OCI-LY7 (cell line): ENCODE measurements at regions not wholly inside any gene's neighbourhood (a gene's known extent, or its start where the extent isn't known, plus 50 kb on each side); places are given as distances from the start of the nearest gene placed in this dataset.

ENCODE experiments used
- BruUV-seq: library from RNA; stranded (reverse); fragments of 400-500 nt; replicated peaks from 2 replicates; lab custom pipeline; 2021; lab: Mats Ljungman, UMichigan
- CTCF ChIA-PET: fragments of 300-600 bp; sonication (Branson Sonifier 250); formaldehyde crosslinking; loops from one replicate; lab custom pipeline; 2022; ENCODE audit warnings: antibody characterized with exemption; ENCODE audit not compliant: unreplicated experiment; lab: Charles Lee
- POLR2A ChIA-PET: fragments of 300-600 bp; sonication (Branson Sonifier 250); formaldehyde crosslinking; loops from one replicate; lab custom pipeline; 2022; ENCODE audit warnings: antibody characterized with exemption; lab: Charles Lee
- DNase-seq: peaks from one replicate; pipeline ENCODE4 v3.0.0-alpha.2; 2015; ENCODE audit warnings: low spot score
- H2AFZ ChIP-seq: fragments of 200-600 bp; sonication (generic), shearing (Covaris generic); 2 replicates; pipeline ENCODE4 v1.6.1; 2014; ENCODE audit warnings: mild to moderate bottlenecking, antibody characterized with exemption, low read length, moderate library complexity
- H3K27ac ChIP-seq: fragments of 200-600 bp; sonication (generic); 2 replicates; pipeline ENCODE4 v1.5.1; 2014; ENCODE audit warnings: mixed run types, low read depth, mild to moderate bottlenecking, moderate library complexity, low read length, inconsistent platforms; ENCODE audit not compliant: poor library complexity, severe bottlenecking
- H3K36me3 ChIP-seq: fragments of 200-600 bp; sonication (generic); 2 replicates; pipeline ENCODE4 v1.6.1; 2014; ENCODE audit warnings: mild to moderate bottlenecking, antibody characterized with exemption, low read length, moderate library complexity, mixed read lengths; ENCODE audit not compliant: insufficient read depth
- H3K4me1 ChIP-seq: fragments of 200-600 bp; sonication (generic); 2 replicates; pipeline ENCODE4 v1.5.1; 2014; ENCODE audit warnings: mild to moderate bottlenecking, low read length; ENCODE audit not compliant: insufficient read depth, poor library complexity, severe bottlenecking
- H3K4me2 ChIP-seq: fragments of 200-600 bp; sonication (generic); 2 replicates; pipeline ENCODE4 v1.6.1; 2014; ENCODE audit warnings: mild to moderate bottlenecking, low read length
- H3K4me3 ChIP-seq: fragments of 200-600 bp; sonication (generic); 2 replicates; pipeline ENCODE4 v1.5.1; 2014; ENCODE audit warnings: mild to moderate bottlenecking, low read depth, low read length; ENCODE audit not compliant: poor library complexity, severe bottlenecking
- H3K79me2 ChIP-seq: fragments of 200-600 bp; sonication (generic); 2 replicates; pipeline ENCODE4 v1.6.1; 2016; ENCODE audit warnings: low read depth, mild to moderate bottlenecking, low read length, moderate library complexity, mixed read lengths; ENCODE audit not compliant: insufficient read depth
- H3K9me2 ChIP-seq: fragments of 200-600 bp; sonication (generic); 2 replicates; pipeline ENCODE4 v1.6.1; 2016; ENCODE audit warnings: mild to moderate bottlenecking, low read length, mixed read lengths; ENCODE audit not compliant: insufficient read depth
- H3K9me3 ChIP-seq: fragments of 200-600 bp; sonication (generic); 2 replicates; pipeline ENCODE4 v1.6.1; 2014; ENCODE audit warnings: mild to moderate bottlenecking, mixed run types, low read length, mixed read lengths
- H4K20me1 ChIP-seq: fragments of 200-600 bp; sonication (generic); 2 replicates; pipeline ENCODE4 v1.6.1; 2014; ENCODE audit warnings: mild to moderate bottlenecking, antibody characterized with exemption, low read length, moderate library complexity, mixed read lengths; ENCODE audit not compliant: insufficient read depth
- EZH2phosphoT487 ChIP-seq: fragments of 200-600 bp; sonication (generic); IDR thresholded peaks from 2 replicates; pipeline ENCODE4 v1.6.1; 2018; ENCODE audit warnings: low read depth, borderline replicate concordance, mild to moderate bottlenecking, mixed run types, antibody characterized with exemption, low read length, moderate library complexity, mixed read lengths
- intact Hi-C: fragments of 100-400 bp; cut with micrococcal nuclease; formaldehyde crosslinking; loops from one replicate; pipeline ENCODE4 v1.10.0; 2022; ENCODE audit not compliant: unreplicated experiment
- TF ChIP-seq, protein P1 (sequence below): fragments of 200-600 bp; sonication (generic); conservative IDR thresholded peaks from 2 replicates; pipeline ENCODE4 v1.5.1; 2014; ENCODE audit warnings: mild to moderate bottlenecking, antibody characterized with exemption, low read length, moderate library complexity, mixed read lengths

DNA sequence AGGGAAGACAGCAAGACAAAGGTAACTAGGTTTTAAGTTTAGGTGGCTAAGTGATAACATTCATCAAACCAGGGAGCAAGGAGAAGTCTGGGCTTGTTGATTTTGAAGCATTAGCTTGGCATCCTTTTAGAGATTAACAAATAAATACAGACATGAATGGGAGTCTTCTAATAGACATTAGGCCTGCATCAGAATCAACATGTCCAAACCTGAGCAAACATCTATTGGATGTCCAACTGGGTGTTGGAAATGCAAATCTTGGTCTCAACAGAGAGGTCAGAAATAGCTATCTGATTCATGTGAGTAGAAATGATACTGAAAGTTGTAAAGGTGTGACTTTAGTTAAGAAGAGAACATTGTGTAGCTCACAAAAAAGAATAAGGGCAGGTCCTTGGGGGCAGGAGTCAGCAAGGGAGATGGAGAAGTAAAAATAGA lies 85.5 kb upstream of the RND3 start:
- Histone ChIP-seq H2AFZ (no peak overlapping the region), H3K36me3 (no peaks in the 10 kb centered on the region), H3K4me2 (no peak overlapping the region), H4K20me1 (no peaks in the 10 kb centered on the region), H3K9me2 (no peaks in the 10 kb centered on the region), H3K4me3 (no peak overlapping the region), H3K9me3 (no peaks in the 10 kb centered on the region), H3K79me2 (no peaks in the 10 kb centered on the region), H3K4me1 (no peaks in the 10 kb centered on the region), H3K27ac (no peak overlapping the region)
- ChIA-PET CTCF (no interaction called here), POLR2A (no interaction called here)
- intact Hi-C loops = no loop called here
- no TSS peak for BruUV-seq
- no peak for TF ChIP-seq EZH2phosphoT487
- TF ChIP-seq, protein P1, sequence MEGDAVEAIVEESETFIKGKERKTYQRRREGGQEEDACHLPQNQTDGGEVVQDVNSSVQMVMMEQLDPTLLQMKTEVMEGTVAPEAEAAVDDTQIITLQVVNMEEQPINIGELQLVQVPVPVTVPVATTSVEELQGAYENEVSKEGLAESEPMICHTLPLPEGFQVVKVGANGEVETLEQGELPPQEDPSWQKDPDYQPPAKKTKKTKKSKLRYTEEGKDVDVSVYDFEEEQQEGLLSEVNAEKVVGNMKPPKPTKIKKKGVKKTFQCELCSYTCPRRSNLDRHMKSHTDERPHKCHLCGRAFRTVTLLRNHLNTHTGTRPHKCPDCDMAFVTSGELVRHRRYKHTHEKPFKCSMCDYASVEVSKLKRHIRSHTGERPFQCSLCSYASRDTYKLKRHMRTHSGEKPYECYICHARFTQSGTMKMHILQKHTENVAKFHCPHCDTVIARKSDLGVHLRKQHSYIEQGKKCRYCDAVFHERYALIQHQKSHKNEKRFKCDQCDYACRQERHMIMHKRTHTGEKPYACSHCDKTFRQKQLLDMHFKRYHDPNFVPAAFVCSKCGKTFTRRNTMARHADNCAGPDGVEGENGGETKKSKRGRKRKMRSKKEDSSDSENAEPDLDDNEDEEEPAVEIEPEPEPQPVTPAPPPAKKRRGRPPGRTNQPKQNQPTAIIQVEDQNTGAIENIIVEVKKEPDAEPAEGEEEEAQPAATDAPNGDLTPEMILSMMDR = no peak
- no peak for DNase-seq

DNA sequence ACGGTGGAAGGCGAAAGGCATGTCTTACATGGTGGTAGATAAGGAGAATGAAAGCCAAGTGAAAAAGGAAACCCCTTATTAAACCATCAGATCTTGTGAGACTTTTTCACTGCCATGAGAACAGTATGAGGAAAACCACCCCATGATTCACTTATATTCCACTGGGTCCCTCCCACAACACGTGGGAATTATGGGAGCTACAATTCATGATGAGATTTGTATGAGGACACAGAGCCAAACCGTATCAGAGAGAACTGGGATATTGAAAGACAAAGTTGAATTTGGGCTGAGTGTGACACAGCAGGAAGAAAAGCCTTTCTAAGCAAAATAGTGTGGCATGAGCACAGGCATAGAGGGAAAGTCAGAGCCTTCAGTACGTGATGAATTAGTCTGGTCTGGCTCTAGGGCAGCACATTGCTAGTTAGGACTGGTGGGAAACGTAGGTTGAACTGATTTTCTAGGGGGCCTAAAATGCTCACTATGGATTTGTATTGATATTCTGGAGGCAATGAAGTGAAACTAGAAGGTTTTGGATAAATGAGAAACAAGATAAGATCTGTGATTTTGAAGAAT lies 84.8 kb upstream of the RND3 start:
- Histone ChIP-seq H3K4me1 (no peaks in the 10 kb centered on the region), H3K27ac (no peak overlapping the region), H2AFZ (no peak overlapping the region), H3K9me3 (no peaks in the 10 kb centered on the region), H4K20me1 (no peaks in the 10 kb centered on the region), H3K9me2 (no peaks in the 10 kb centered on the region), H3K4me2 (no peak overlapping the region), H3K36me3 (no peaks in the 10 kb centered on the region), H3K4me3 (no peak overlapping the region), H3K79me2 (no peaks in the 10 kb centered on the region)
- BruUV-seq = no TSS peak
- no peak for DNase-seq
- intact Hi-C loops = no loop called here
- TF ChIP-seq EZH2phosphoT487 = no peak
- TF ChIP-seq, protein P1 = no peak
- ChIA-PET POLR2A (no interaction called here), CTCF (no interaction called here)

DNA sequence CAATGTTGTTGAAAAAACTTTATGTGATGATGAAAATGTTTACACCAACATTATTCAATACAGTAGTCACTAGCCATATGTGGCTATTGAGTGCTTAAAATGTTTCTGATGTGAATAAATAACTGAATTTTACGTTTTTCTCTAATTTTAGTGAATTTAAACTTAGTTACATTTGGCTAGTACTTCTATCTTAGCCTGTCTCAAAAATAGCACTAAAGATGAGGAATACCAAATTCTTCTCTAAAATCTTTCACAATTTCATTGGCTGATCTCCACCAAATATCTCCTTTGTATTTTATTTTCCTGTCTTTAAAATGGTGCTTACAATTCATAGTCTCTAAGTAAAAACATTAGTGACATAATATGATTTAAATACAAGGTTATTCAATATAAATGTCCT lies 83.7 kb upstream of the RND3 start:
- no peaks in the 10 kb centered on the region for H3K79me2 ChIP-seq
- DNase-seq = no peak
- no peaks in the 10 kb centered on the region for H3K9me2 ChIP-seq
- intact Hi-C loops = no loop called here
- TF ChIP-seq EZH2phosphoT487 = no peak
- TF ChIP-seq, protein P1 = no peak
- no peaks in the 10 kb centered on the region for H4K20me1 ChIP-seq
- ChIA-PET POLR2A (interaction anchor here (0.6 kb wide), 1 partner anchor 10 kb away, joined by 3 read pairs; no protein-coding TSS in a partner anchor), CTCF (no interaction called here)
- BruUV-seq = no TSS peak
- H2AFZ ChIP-seq = no peak overlapping the region
- no peaks in the 10 kb centered on the region for H3K4me1 ChIP-seq
- H3K9me3 ChIP-seq = no peaks in the 10 kb centered on the region
- no peaks in the 10 kb centered on the region for H3K36me3 ChIP-seq
- H3K27ac ChIP-seq = no peak overlapping the region
- no peak overlapping the region for H3K4me3 ChIP-seq
- H3K4me2 ChIP-seq = no peak overlapping the region
